ENCODE measurements at regions not wholly inside any gene's neighbourhood (a gene's known extent, or its start where the extent isn't known, plus 50 kb on each side); places are given as distances from the start of the nearest gene placed in this dataset.
"Not testable (repeated sequence)": the region's sequence is repeated elsewhere in the genome, so short reads cannot be mapped to it uniquely, and the experiment has no call there.

GRCh38 chr5:12947379-12947778, 997.1 kb downstream of the DNAH5 start:
- no peaks in the 10 kb centered on the region for H3K36me3 Mint-ChIP-seq
- no peaks in the 10 kb centered on the region for H3K4me1 Mint-ChIP-seq
- CTCF ChIA-PET: no interaction called here
- no peak overlapping the region for H3K4me3 Mint-ChIP-seq
- H3K27me3 Mint-ChIP-seq: no peaks in the 10 kb centered on the region
- H3K4me3 ChIP-seq (ENCODE audit: control insufficient read depth in 1 of 2, extremely low read depth in 1 of 2, low read length in 1 of 2): no peak overlapping the region
- no peaks in the 10 kb centered on the region for H3K27me3 ChIP-seq (replicated peaks in 1 of 2; ENCODE audit: control insufficient read depth in 2 of 2, extremely low read depth in 1 of 2, insufficient read depth in 2 of 2, low read length in 1 of 2)
- POLR2A ChIA-PET: no interaction called here
- no peak for ATAC-seq (replicated peaks in 1 of 4)
- H3K27ac ChIP-seq (ENCODE audit: low read length): no peak overlapping the region
- 100% methylated on average over 1 of the region's 3 CpGs for WGBS (ENCODE audit: insufficient coverage)
- DNase-seq: no peak
- no peaks in the 10 kb centered on the region for H3K9me3 ChIP-seq
- H3K27ac Mint-ChIP-seq: no peak overlapping the region
- no peaks in the 10 kb centered on the region for H3K36me3 ChIP-seq (ENCODE audit: control insufficient read depth in 2 of 2, extremely low read depth in 1 of 2, insufficient read depth in 1 of 2, low read length in 1 of 2)
- H3K9me3 Mint-ChIP-seq: peaks cover 15 to 31% (median 16%) of the 10 kb centered on the region in 3 donors
- H3K4me1 ChIP-seq (ENCODE audit: control insufficient read depth in 1 of 2, extremely low read depth in 1 of 2, insufficient read depth in 2 of 2, low read length in 2 of 2): no peaks in the 10 kb centered on the region

GRCh38 chr5:12945477-12945876, 999.0 kb downstream of the DNAH5 start:
- DNase-seq; H3K4me3 Mint-ChIP-seq; H3K4me3 ChIP-seq (ENCODE audit: control insufficient read depth in 1 of 2, extremely low read depth in 1 of 2, low read length in 1 of 2); POLR2A ChIA-PET; H3K27ac ChIP-seq (ENCODE audit: low read length); H3K4me1 ChIP-seq (ENCODE audit: control insufficient read depth in 1 of 2, extremely low read depth in 1 of 2, insufficient read depth in 2 of 2, low read length in 2 of 2); ATAC-seq (replicated peaks in 1 of 4); H3K36me3 Mint-ChIP-seq; H3K36me3 ChIP-seq (ENCODE audit: control insufficient read depth in 2 of 2, extremely low read depth in 1 of 2, insufficient read depth in 1 of 2, low read length in 1 of 2); H3K4me1 Mint-ChIP-seq; CTCF ChIA-PET; H3K27me3 Mint-ChIP-seq; H3K27ac Mint-ChIP-seq; H3K27me3 ChIP-seq (replicated peaks in 1 of 2; ENCODE audit: control insufficient read depth in 2 of 2, extremely low read depth in 1 of 2, insufficient read depth in 2 of 2, low read length in 1 of 2); H3K9me3 ChIP-seq: not testable (repeated sequence)
- 57% methylated on average over 1 of the region's 1 CpG for WGBS (ENCODE audit: insufficient coverage)
- H3K9me3 Mint-ChIP-seq: peaks cover 11 to 22% (median 15%) of the 10 kb centered on the region in 3 donors

GRCh38 chr5:12936221-12936620, 1008.3 kb downstream of the DNAH5 start:
- Histone ChIP-seq H3K27ac (ENCODE audit: low read length) (no peak overlapping the region), H3K4me3 (ENCODE audit: control insufficient read depth in 1 of 2, extremely low read depth in 1 of 2, low read length in 1 of 2) (no peak overlapping the region), H3K4me1 (ENCODE audit: control insufficient read depth in 1 of 2, extremely low read depth in 1 of 2, insufficient read depth in 2 of 2, low read length in 2 of 2) (no peaks in the 10 kb centered on the region), H3K27me3 (replicated peaks in 1 of 2; ENCODE audit: control insufficient read depth in 2 of 2, extremely low read depth in 1 of 2, insufficient read depth in 2 of 2, low read length in 1 of 2) (peaks cover 0 to 2% of the 10 kb centered on the region in 2 experiments), H3K9me3 (no peaks in the 10 kb centered on the region), H3K36me3 (ENCODE audit: control insufficient read depth in 2 of 2, extremely low read depth in 1 of 2, insufficient read depth in 1 of 2, low read length in 1 of 2) (no peaks in the 10 kb centered on the region)
- Mint-ChIP-seq H3K27ac (no peak overlapping the region), H3K4me3 (no peak overlapping the region), H3K4me1 (no peaks in the 10 kb centered on the region), H3K9me3 (peaks cover 8 to 12% (median 11%) of the 10 kb centered on the region in 3 donors), H3K36me3 (no peaks in the 10 kb centered on the region), H3K27me3 (no peaks in the 10 kb centered on the region)
- ChIA-PET CTCF (no interaction called here), POLR2A (no interaction called here)
- DNase-seq (no peak), ATAC-seq (replicated peaks in 1 of 4) (no peak)
- 100% methylated on average over 2 of the region's 5 CpGs for WGBS (ENCODE audit: insufficient coverage)

- POLR2A ChIA-PET: no interaction called here
- no CpG with 5 or more reads among the region's 1 CpG for WGBS (ENCODE audit: insufficient coverage)
- H3K9me3 ChIP-seq: no peaks in the 10 kb centered on the region
- no peak overlapping the region for H3K27ac Mint-ChIP-seq
- no peak for ATAC-seq (replicated peaks in 1 of 4)
- no peaks in the 10 kb centered on the region for H3K27me3 Mint-ChIP-seq
- H3K36me3 ChIP-seq (ENCODE audit: control insufficient read depth in 2 of 2, extremely low read depth in 1 of 2, insufficient read depth in 1 of 2, low read length in 1 of 2): no peaks in the 10 kb centered on the region
- DNase-seq: no peak
- CTCF ChIA-PET: no interaction called here
- H3K36me3 Mint-ChIP-seq: no peaks in the 10 kb centered on the region
- peaks cover 12 to 14% (median 13%) of the 10 kb centered on the region in 3 donors for H3K9me3 Mint-ChIP-seq
- peaks cover 0 to 2% of the 10 kb centered on the region in 2 experiments for H3K27me3 ChIP-seq (replicated peaks in 1 of 2; ENCODE audit: control insufficient read depth in 2 of 2, extremely low read depth in 1 of 2, insufficient read depth in 2 of 2, low read length in 1 of 2)
- H3K27ac ChIP-seq (ENCODE audit: low read length): no peak overlapping the region
- H3K4me3 ChIP-seq (ENCODE audit: control insufficient read depth in 1 of 2, extremely low read depth in 1 of 2, low read length in 1 of 2): no peak overlapping the region
- H3K4me1 Mint-ChIP-seq: no peaks in the 10 kb centered on the region
- no peaks in the 10 kb centered on the region for H3K4me1 ChIP-seq (ENCODE audit: control insufficient read depth in 1 of 2, extremely low read depth in 1 of 2, insufficient read depth in 2 of 2, low read length in 2 of 2)
- H3K4me3 Mint-ChIP-seq: no peak overlapping the region
Observed at GRCh38 chr5:12934722-12935121, 1009.8 kb downstream of the DNAH5 start.

GRCh38 chr5:12920527-12920926, 1016.3 kb upstream of the CTNND2 start:
- no peaks in the 10 kb centered on the region for H3K36me3 ChIP-seq (ENCODE audit: control insufficient read depth in 2 of 2, extremely low read depth in 1 of 2, insufficient read depth in 1 of 2, low read length in 1 of 2)
- no peaks in the 10 kb centered on the region for H3K27me3 Mint-ChIP-seq
- POLR2A ChIA-PET: no interaction called here
- H3K4me3 Mint-ChIP-seq: no peak overlapping the region
- H3K27ac ChIP-seq (ENCODE audit: low read length): no peak overlapping the region
- ATAC-seq (replicated peaks in 1 of 4) (no peak), DNase-seq (no peak)
- H3K9me3 ChIP-seq: no peaks in the 10 kb centered on the region
- H3K27me3 ChIP-seq (replicated peaks in 1 of 2; ENCODE audit: control insufficient read depth in 2 of 2, extremely low read depth in 1 of 2, insufficient read depth in 2 of 2, low read length in 1 of 2): no peaks in the 10 kb centered on the region
- no peak overlapping the region for H3K27ac Mint-ChIP-seq
- no peaks in the 10 kb centered on the region for H3K36me3 Mint-ChIP-seq
- peaks cover 7 to 20% (median 12%) of the 10 kb centered on the region in 3 donors for H3K9me3 Mint-ChIP-seq
- no peaks in the 10 kb centered on the region for H3K4me1 Mint-ChIP-seq
- H3K4me1 ChIP-seq (ENCODE audit: control insufficient read depth in 1 of 2, extremely low read depth in 1 of 2, insufficient read depth in 2 of 2, low read length in 2 of 2): no peaks in the 10 kb centered on the region
- no peak overlapping the region for H3K4me3 ChIP-seq (ENCODE audit: control insufficient read depth in 1 of 2, extremely low read depth in 1 of 2, low read length in 1 of 2)
- CTCF ChIA-PET: no interaction called here
- 73% methylated on average over 2 of the region's 2 CpGs for WGBS (ENCODE audit: insufficient coverage)

- H3K9me3 Mint-ChIP-seq: peaks cover 0 to 14% (median 14%) of the 10 kb centered on the region in 3 donors
- H3K4me3 Mint-ChIP-seq: no peak overlapping the region
- H3K27me3 Mint-ChIP-seq: no peaks in the 10 kb centered on the region
- H3K4me1 Mint-ChIP-seq: no peaks in the 10 kb centered on the region
- no peaks in the 10 kb centered on the region for H3K36me3 Mint-ChIP-seq
- H3K36me3 ChIP-seq (ENCODE audit: control insufficient read depth in 2 of 2, extremely low read depth in 1 of 2, insufficient read depth in 1 of 2, low read length in 1 of 2): no peaks in the 10 kb centered on the region
- H3K27ac ChIP-seq (ENCODE audit: low read length): no peak overlapping the region
- no peak overlapping the region for H3K27ac Mint-ChIP-seq
- no CpG with 5 or more reads among the region's 4 CpGs for WGBS (ENCODE audit: insufficient coverage)
- H3K4me3 ChIP-seq (ENCODE audit: control insufficient read depth in 1 of 2, extremely low read depth in 1 of 2, low read length in 1 of 2): no peak overlapping the region
- H3K4me1 ChIP-seq (ENCODE audit: control insufficient read depth in 1 of 2, extremely low read depth in 1 of 2, insufficient read depth in 2 of 2, low read length in 2 of 2): no peaks in the 10 kb centered on the region
- no peak for ATAC-seq (replicated peaks in 1 of 4)
- H3K9me3 ChIP-seq: no peaks in the 10 kb centered on the region
- POLR2A ChIA-PET: interaction anchor here in 1 of 2 donors (0.6 kb wide), 1 partner anchor 29 kb away, joined by 6 read pairs; no protein-coding TSS in a partner anchor
- no peaks in the 10 kb centered on the region for H3K27me3 ChIP-seq (replicated peaks in 1 of 2; ENCODE audit: control insufficient read depth in 2 of 2, extremely low read depth in 1 of 2, insufficient read depth in 2 of 2, low read length in 1 of 2)
- CTCF ChIA-PET: no interaction called here
- DNase-seq: no peak
Observed at GRCh38 chr5:12911156-12911555, 1006.9 kb upstream of the CTNND2 start.

GRCh38 chr5:12910641-12911040, 1006.4 kb upstream of the CTNND2 start:
- Mint-ChIP-seq H3K36me3 (no peaks in the 10 kb centered on the region), H3K27ac (no peak overlapping the region), H3K9me3 (peaks cover 0 to 16% (median 14%) of the 10 kb centered on the region in 3 donors), H3K4me3 (no peak overlapping the region), H3K27me3 (no peaks in the 10 kb centered on the region), H3K4me1 (no peaks in the 10 kb centered on the region)
- ChIA-PET POLR2A (no interaction called here), CTCF (no interaction called here)
- no CpG with 5 or more reads among the region's 3 CpGs for WGBS (ENCODE audit: insufficient coverage)
- H3K9me3 ChIP-seq: no peaks in the 10 kb centered on the region
- ATAC-seq (replicated peaks in 1 of 4) (no peak), DNase-seq (no peak)
- no peaks in the 10 kb centered on the region for H3K27me3 ChIP-seq (replicated peaks in 1 of 2; ENCODE audit: control insufficient read depth in 2 of 2, extremely low read depth in 1 of 2, insufficient read depth in 2 of 2, low read length in 1 of 2)
- no peaks in the 10 kb centered on the region for H3K36me3 ChIP-seq (ENCODE audit: control insufficient read depth in 2 of 2, extremely low read depth in 1 of 2, insufficient read depth in 1 of 2, low read length in 1 of 2)
- H3K27ac ChIP-seq (ENCODE audit: low read length): no peak overlapping the region
- no peak overlapping the region for H3K4me3 ChIP-seq (ENCODE audit: control insufficient read depth in 1 of 2, extremely low read depth in 1 of 2, low read length in 1 of 2)
- H3K4me1 ChIP-seq (ENCODE audit: control insufficient read depth in 1 of 2, extremely low read depth in 1 of 2, insufficient read depth in 2 of 2, low read length in 2 of 2): no peaks in the 10 kb centered on the region
